ENCODE measurements at regions not wholly inside any gene's neighbourhood (a gene's known extent, or its start where the extent isn't known, plus 50 kb on each side); places are given as distances from the start of the nearest gene placed in this dataset.

- TF ChIP-seq CTCF (conservative IDR thresholded peaks at IDR 0.05; ENCODE audit: low read depth, low read length), result no peak
- no peak for DNase-seq (ENCODE audit: low read depth)
- no peak overlapping the region for H3K4me3 ChIP-seq (ENCODE audit: low read length)
Observed at GRCh38 chr20:10752206-10752605, 78.4 kb upstream of the JAG1 start.

GRCh38 chr20:10754824-10755223 is 81.0 kb upstream of the JAG1 start:
- no peak for TF ChIP-seq CTCF (conservative IDR thresholded peaks at IDR 0.05; ENCODE audit: low read depth, low read length)
- H3K4me3 ChIP-seq (ENCODE audit: low read length), result no peak overlapping the region
- no peak for DNase-seq (ENCODE audit: low read depth)

- no peak for TF ChIP-seq CTCF (conservative IDR thresholded peaks at IDR 0.05; ENCODE audit: low read depth, low read length)
- H3K4me3 ChIP-seq (ENCODE audit: low read length), result no peak overlapping the region
- DNase-seq (ENCODE audit: low read depth), result no peak
Observed at GRCh38 chr20:10758446-10758845, 84.6 kb upstream of the JAG1 start.

GRCh38 chr20:10761232-10761631 is 87.4 kb upstream of the JAG1 start:
- TF ChIP-seq CTCF (conservative IDR thresholded peaks at IDR 0.05; ENCODE audit: low read depth, low read length), result no peak
- H3K4me3 ChIP-seq (ENCODE audit: low read length), result no peak overlapping the region
- no peak for DNase-seq (ENCODE audit: low read depth)

- no peak for TF ChIP-seq CTCF (conservative IDR thresholded peaks at IDR 0.05; ENCODE audit: low read depth, low read length)
- no peak overlapping the region for H3K4me3 ChIP-seq (ENCODE audit: low read length)
- DNase-seq (ENCODE audit: low read depth), result no peak
Observed at GRCh38 chr20:10761786-10762185, 88.0 kb upstream of the JAG1 start.

- no peak for TF ChIP-seq CTCF (conservative IDR thresholded peaks at IDR 0.05; ENCODE audit: low read depth, low read length)
- H3K4me3 ChIP-seq (ENCODE audit: low read length), result no peak overlapping the region
- no peak for DNase-seq (ENCODE audit: low read depth)
Observed at GRCh38 chr20:10762216-10762615, 88.4 kb upstream of the JAG1 start.

- H3K4me3 ChIP-seq (ENCODE audit: low read length), result no peak overlapping the region
- DNase-seq (ENCODE audit: low read depth), result no peak
- TF ChIP-seq CTCF (conservative IDR thresholded peaks at IDR 0.05; ENCODE audit: low read depth, low read length), result no peak
Observed at GRCh38 chr20:10763112-10763511, 89.3 kb upstream of the JAG1 start.
